NCI-H226 (cell line): ENCODE measurements at regions not wholly inside any gene's neighbourhood (a gene's known extent, or its start where the extent isn't known, plus 50 kb on each side); places are given as distances from the start of the nearest gene placed in this dataset.

ENCODE experiments used
- DNase-seq: peaks from one replicate; pipeline ENCODE4 v3.0.0-alpha.2; 2015

DNA sequence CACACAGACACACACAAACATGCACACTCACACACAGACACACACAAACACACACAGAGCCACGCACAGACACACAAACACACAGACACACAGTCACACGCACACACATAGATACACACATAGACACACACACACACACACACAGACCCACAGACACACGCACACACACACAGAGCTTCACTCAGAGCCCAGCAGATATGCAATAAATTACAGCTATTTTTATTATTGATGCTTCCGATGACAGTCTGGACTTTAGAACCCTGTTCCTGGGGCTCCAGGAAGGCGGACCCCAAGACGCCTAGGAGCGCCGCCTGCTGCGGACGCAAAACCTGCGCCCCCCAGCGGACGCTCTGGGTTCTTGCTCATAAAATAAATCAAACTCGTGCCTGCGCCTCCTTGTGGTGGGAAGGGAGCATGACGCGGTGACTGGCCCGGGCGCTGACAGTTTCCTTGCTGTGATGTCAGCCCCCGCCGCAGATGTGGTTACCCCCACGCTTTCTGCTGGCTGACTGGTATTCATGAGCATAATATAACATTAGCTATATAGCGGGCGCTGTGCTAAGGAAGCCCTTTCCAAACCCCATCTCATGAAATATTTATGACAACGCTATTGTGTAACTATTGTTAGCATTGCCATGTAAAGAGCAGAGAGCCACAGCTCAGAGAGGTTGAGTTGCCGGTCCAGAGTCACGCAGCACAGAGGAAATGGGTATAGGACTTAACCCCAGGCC lies 64.4 kb upstream of the TM9SF2 start:
- peak; percentile 67 for DNase-seq

DNA sequence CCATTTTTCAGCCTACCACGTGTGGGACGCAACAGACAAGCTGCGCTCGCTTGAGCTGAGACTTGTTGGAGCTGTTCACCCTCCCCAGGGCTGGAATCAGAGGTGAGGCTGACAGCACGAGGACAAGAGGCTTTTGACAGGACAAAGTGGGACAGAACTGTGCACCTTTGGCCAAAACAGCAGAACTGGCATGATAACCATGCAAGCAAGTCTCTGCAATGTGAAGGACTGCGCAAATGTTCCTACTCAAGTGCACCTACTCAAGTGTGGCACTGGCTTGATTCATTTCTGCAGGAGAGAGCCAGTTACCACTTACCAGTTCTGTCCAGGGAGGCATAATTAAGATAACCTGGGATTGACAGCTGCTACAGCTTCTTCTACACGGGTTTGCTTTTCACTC lies 62.2 kb upstream of the TM9SF2 start:
- DNase-seq = no peak

DNA sequence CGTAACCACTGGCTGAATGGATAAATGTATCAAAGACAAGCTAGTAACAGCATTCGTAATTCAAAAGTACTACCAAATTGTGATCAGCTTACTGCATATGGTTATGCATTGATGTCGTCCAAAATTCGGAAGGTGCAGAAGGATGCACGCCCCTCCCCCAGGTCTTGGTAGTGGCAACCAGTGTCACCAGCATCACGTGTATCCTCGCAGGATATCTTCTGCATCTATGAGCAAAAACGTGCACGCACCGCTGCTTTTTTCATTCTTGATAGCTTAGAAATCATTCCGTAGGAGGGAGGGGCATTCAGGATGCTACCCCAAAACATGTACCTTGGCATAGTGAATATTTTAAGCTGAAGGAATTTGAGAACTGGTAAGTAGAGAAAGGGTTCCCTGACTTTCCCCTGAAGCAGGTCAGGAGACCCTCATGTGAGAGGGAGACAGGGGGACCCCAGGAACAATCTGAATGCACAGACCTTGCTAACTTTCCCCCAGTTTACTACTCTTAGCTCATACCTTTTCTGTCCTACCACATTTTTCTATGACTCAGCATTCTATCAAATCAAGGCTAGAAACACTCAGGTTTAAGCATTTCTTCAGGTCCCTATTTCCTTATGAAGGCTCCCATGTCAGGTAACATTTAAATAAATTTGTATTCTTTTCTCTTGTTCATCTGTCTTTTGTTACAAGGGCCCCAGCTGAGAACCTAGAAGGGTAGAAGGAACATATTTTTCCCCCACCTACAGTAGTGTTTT lies 61.2 kb upstream of the TM9SF2 start:
- DNase-seq = no peak

DNA sequence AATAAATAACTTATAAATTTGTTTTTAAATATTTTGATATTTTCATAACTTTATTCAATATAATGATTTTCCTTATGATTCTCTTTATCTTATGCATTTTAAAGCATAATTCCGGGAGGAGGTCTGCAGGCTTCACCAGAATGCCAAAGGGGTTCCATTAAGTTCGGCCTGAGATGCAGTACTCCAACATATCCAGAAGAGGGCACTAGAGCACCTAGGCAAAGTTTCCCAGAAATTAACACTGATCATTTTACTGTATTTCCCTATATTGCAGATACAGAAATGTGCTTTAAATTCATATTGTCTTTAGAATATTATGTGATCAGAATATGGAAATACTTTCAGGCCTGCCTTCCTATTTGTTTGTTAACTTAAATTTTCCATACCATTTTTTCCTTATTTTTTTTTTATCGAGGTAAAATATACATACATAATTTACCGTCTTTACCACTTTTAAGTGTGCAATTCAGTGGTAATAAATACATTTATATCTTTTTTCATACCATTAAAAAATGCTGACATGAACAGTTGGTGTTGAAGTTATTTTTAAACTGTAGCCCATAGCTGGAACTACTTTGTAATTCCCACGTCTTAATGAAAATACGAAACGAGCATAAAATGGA lies 58.9 kb upstream of the TM9SF2 start:
- DNase-seq = no peak

DNA sequence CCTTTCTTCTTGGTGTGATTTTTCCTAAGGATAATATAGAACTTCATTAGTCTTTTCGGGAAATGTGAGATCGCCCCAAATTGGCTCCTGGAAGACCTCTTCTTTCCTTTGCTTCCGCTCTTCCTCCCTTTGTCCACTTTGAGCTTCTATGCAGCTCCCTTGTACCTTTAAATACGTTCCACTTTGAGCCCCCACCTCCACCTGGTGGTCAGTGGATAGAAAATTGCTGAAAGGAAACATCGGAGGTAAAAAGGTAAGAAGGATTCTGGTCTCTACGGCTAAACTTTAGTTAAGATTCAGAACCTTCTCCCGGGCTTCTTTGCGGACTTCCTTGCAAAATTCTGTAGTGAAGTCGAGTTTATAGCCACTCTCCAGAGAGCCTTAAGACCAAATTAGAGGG lies 55.0 kb upstream of the TM9SF2 start:
- DNase-seq = no peak

DNA sequence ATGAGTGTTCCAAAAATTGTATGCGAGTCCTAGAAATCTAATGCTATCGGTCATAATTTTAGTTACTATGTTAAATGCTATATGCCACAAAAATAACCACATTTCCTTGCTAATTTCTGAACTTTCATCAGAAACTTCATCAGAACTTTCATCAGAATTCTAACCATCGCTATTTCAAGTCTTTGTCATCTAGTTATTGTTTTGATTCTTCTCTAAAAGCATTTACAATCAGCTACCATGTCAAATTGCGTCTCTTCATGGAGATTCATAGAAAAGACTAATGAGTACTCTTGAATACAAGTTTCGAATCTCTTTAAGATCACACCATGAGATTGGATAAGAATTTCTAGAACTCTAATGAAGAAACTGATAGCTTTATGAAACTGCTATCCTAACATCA lies 52.7 kb upstream of the TM9SF2 start:
- no peak for DNase-seq

DNA sequence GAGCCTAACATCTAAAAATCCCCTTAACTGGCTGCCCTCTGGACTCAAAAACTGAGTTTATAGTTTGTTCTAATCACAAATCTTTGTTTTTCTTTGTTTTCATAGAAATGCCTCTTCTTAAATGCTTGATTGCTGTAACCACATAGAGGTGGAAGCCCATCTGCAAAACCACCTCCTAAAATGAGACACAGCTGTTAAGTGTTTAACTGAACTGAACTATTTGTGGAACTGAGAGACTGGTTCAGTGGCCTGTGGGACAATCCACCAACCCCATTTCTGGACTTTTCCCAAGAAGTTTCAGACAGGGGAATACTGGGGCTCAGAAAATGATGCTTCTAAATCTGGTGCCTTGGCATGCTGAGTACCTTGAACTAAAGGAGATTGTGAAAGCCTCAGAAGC lies 50.9 kb upstream of the TM9SF2 start:
- DNase-seq = no peak
